ENCODE measurements at regions not wholly inside any gene's neighbourhood (a gene's known extent, or its start where the extent isn't known, plus 50 kb on each side); places are given as distances from the start of the nearest gene placed in this dataset.

GRCh38 chr16:85435286-85435685, 177.8 kb upstream of the GSE1 start:
- TF ChIP-seq CTCF (conservative IDR thresholded peaks at IDR 0.05): no peak
- no peak for TF ChIP-seq EZH2 (IDR thresholded peaks at IDR 0.05; ENCODE audit: low read depth)

Measured in PC-9 (cell line).